Esophagus squamous epithelium (tissue), 4 donors: ENCODE measurements at regions not wholly inside any gene's neighbourhood (a gene's known extent, or its start where the extent isn't known, plus 50 kb on each side); places are given as distances from the start of the nearest gene placed in this dataset.

Experiments
- POLR2A ChIP-seq, 4 donors: fragments of 450-650 bp; IDR thresholded peaks; one replicate each; pipeline ENCODE4 v1.6.1; 2017; ENCODE audit warnings: antibody characterized with exemption in 4 of 4, mild to moderate bottlenecking in 4 of 4, moderate library complexity in 3 of 4
- TF ChIP-seq, protein P1 (sequence below), 6 experiments: fragments of 450-650 bp in 4 of 6; fragments of 200-600 bp in 2 of 6; sonication (generic) in 2 of 6; IDR thresholded peaks; one replicate each; pipeline ENCODE4 v1.5.1; 2016 to 2019; ENCODE audit warnings: antibody characterized with exemption in 6 of 6, mild to moderate bottlenecking in 4 of 6, moderate library complexity in 4 of 6

DNA sequence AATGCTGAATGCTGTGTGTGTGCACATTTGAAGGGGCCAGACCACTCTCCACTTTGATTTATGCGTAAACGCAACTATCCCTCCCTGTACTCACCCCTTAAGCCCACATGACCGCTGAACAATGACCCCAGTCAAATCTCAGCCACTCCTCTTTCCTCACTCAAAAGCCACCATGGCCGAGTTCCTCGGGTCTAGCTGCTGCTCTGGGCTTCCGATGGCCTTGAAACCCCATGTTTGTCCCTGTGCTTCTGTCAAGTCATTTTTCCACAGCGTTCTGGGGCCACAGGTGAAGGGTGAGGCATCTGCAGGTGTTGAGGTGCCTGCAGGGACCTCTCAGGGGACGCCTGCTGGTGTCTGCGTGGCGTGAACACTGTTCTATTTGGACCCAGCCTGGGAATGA is 74.3 kb upstream of the TMEM18 start:
- TF ChIP-seq, protein P1, sequence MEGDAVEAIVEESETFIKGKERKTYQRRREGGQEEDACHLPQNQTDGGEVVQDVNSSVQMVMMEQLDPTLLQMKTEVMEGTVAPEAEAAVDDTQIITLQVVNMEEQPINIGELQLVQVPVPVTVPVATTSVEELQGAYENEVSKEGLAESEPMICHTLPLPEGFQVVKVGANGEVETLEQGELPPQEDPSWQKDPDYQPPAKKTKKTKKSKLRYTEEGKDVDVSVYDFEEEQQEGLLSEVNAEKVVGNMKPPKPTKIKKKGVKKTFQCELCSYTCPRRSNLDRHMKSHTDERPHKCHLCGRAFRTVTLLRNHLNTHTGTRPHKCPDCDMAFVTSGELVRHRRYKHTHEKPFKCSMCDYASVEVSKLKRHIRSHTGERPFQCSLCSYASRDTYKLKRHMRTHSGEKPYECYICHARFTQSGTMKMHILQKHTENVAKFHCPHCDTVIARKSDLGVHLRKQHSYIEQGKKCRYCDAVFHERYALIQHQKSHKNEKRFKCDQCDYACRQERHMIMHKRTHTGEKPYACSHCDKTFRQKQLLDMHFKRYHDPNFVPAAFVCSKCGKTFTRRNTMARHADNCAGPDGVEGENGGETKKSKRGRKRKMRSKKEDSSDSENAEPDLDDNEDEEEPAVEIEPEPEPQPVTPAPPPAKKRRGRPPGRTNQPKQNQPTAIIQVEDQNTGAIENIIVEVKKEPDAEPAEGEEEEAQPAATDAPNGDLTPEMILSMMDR (IDR thresholded peaks at IDR 0.05), result no peak
- TF ChIP-seq POLR2A (IDR thresholded peaks at IDR 0.05), result no peak
